GM23338 (cell line): ENCODE measurements at regions not wholly inside any gene's neighbourhood (a gene's known extent, or its start where the extent isn't known, plus 50 kb on each side); places are given as distances from the start of the nearest gene placed in this dataset.

ENCODE experiments used
- ATAC-seq: fragments of 200-7000 bp; cut with Tn5 transposase; 3 replicates; pipeline ENCODE4 v1.9.1; 2020
- DNase-seq: peaks from one replicate; pipeline ENCODE4 v3.0.0-alpha.2; 2015; ENCODE audit warnings: low spot score
- H2AFZ ChIP-seq: fragments of 200-600 bp; sonication (generic); 2 replicates; pipeline ENCODE4 v1.8.0; 2016; ENCODE audit warnings: antibody characterized with exemption, mild to moderate bottlenecking, moderate library complexity
- H3F3A ChIP-seq: fragments of 200-600 bp; sonication (generic); replicated peaks from 2 replicates; pipeline ENCODE4 v1.8.0; 2017; ENCODE audit warnings: antibody characterized with exemption, mixed run types, low read depth
- H3K27ac ChIP-seq: fragments of 200-600 bp; sonication (generic); 2 replicates; pipeline ENCODE4 v1.6.1; 2016; ENCODE audit warnings: low read depth
- H3K27me3 ChIP-seq: fragments of 200-600 bp; sonication (generic); 2 replicates; pipeline ENCODE4 v1.8.0; 2016; ENCODE audit warnings: mild to moderate bottlenecking, mixed run types, moderate library complexity; ENCODE audit not compliant: insufficient read depth
- H3K36me3 ChIP-seq: fragments of 200-600 bp; sonication (generic); 2 replicates; pipeline ENCODE4 v1.8.0; 2016; ENCODE audit warnings: mild to moderate bottlenecking; ENCODE audit not compliant: insufficient read depth
- H3K4me1 ChIP-seq: fragments of 200-600 bp; sonication (generic); 2 replicates; pipeline ENCODE4 v1.8.0; 2016; ENCODE audit warnings: mild to moderate bottlenecking, moderate library complexity; ENCODE audit not compliant: insufficient read depth
- H3K4me2 ChIP-seq: fragments of 200-600 bp; sonication (generic); 2 replicates; pipeline ENCODE4 v1.7.1; 2017; ENCODE audit warnings: mixed run types
- H3K4me3 ChIP-seq: fragments of 200-600 bp; sonication (generic); 2 replicates; pipeline ENCODE4 v1.6.1; 2016; ENCODE audit warnings: mixed run types
- H3K79me2 ChIP-seq: fragments of 200-600 bp; sonication (generic); replicated peaks from 2 replicates; pipeline ENCODE4 v1.8.0; 2017; ENCODE audit warnings: mild to moderate bottlenecking; ENCODE audit not compliant: insufficient read depth
- H3K9me2 ChIP-seq: fragments of 200-600 bp; sonication (generic); 2 replicates; pipeline ENCODE4 v1.8.0; 2017; ENCODE audit not compliant: insufficient read depth
- H4K20me1 ChIP-seq: fragments of 200-600 bp; sonication (generic); replicated peaks from 2 replicates; pipeline ENCODE4 v1.8.0; 2017; ENCODE audit warnings: mild to moderate bottlenecking; ENCODE audit not compliant: insufficient read depth
- H3K27ac Mint-ChIP-seq: 2 replicates; pipeline ENCODE4 v1.8.0; 2020; ENCODE audit warnings: inconsistent platforms, mild to moderate bottlenecking, moderate library complexity, mixed read lengths
- H3K27me3 Mint-ChIP-seq: 3 replicates; pipeline ENCODE4 v1.8.0; 2022; ENCODE audit warnings: low read depth, mild to moderate bottlenecking, moderate library complexity, mixed read lengths, inconsistent platforms; ENCODE audit not compliant: insufficient read depth, poor library complexity
- H3K36me3 Mint-ChIP-seq: 3 replicates; pipeline ENCODE4 v1.8.0; 2021; ENCODE audit warnings: low read depth, mild to moderate bottlenecking, inconsistent platforms, moderate library complexity, mixed read lengths
- H3K4me1 Mint-ChIP-seq: 3 replicates; pipeline ENCODE4 v1.8.0; 2020; ENCODE audit warnings: mild to moderate bottlenecking, inconsistent platforms, mixed read lengths
- H3K4me3 Mint-ChIP-seq: 3 replicates; pipeline ENCODE4 v1.8.0; 2021; ENCODE audit warnings: moderate library complexity, mild to moderate bottlenecking, inconsistent platforms, mixed read lengths
- H3K9me3 Mint-ChIP-seq: 3 replicates; pipeline ENCODE4 v1.8.0; 2020; ENCODE audit warnings: moderate library complexity, mild to moderate bottlenecking, inconsistent platforms, mixed read lengths
- EZH2phosphoT487 ChIP-seq: fragments of 200-600 bp; sonication (generic); IDR thresholded peaks from one replicate; pipeline ENCODE4 v1.8.1; 2018; ENCODE audit warnings: antibody characterized with exemption; ENCODE audit not compliant: unreplicated experiment
- NANOG ChIP-seq: IDR thresholded peaks from 2 replicates; pipeline ENCODE4 v1.6.1; 2016; ENCODE audit warnings: antibody characterized with exemption, borderline replicate concordance
- TF ChIP-seq, protein P1 (sequence below), 2 experiments: fragments of 200-600 bp in 1 of 2; sonication (generic) in 1 of 2; conservative IDR thresholded peaks; 2 replicates each; pipeline versions ENCODE4 v1.5.1 to v1.6.1; 2016 to 2017; ENCODE audit warnings: antibody characterized with exemption in 2 of 2, low read depth in 2 of 2, mild to moderate bottlenecking in 2 of 2, moderate library complexity in 1 of 2
- TF ChIP-seq, protein P2 (sequence below): IDR thresholded peaks from 2 replicates; pipeline ENCODE4 v1.6.1; 2016; ENCODE audit warnings: antibody characterized with exemption
- TF ChIP-seq, protein P3 (sequence below): fragments of 250-450 bp; sonication (Bioruptor Pico); IDR thresholded peaks from 2 replicates; pipeline ENCODE4 v1.5.0; 2020; ENCODE audit warnings: mild to moderate bottlenecking, moderate library complexity

DNA sequence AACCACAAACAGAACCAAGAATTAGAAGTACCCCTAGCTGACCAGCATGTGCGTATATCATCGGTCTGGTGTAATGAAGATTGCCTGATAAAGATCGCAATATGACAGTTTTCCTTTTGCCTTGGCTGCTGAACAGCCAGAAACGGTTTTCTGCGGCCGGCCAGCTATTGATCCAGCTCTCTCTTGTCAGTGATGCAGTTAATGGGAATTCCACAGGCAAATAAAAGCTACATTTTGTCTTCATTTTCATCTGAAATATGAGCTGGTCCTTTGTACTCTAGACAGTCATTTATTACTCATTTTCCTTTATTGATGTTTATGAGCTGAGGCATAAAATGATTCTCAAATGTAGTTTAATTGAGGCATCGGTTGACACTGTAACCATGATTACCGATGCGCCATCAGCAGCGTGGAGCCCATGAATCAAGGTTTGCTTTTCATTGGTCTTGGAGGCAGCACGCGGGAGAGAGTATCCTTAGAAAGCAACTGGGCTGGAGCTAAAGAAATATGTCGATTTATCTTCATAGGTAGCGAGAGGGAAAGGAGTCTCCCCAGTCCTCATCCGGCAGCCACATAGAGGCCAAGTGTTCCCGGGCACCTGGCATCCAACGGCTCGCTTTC lies 535.2 kb downstream of the GALR1 start:
- Mint-ChIP-seq H3K4me3 (no peak overlapping the region), H3K27ac (no peak overlapping the region), H3K36me3 (0 out of 3 replicates have a peak, but pooled peaks cover 5% of the 10 kb centered on the region), H3K4me1 (no peaks in the 10 kb centered on the region), H3K27me3 (peaks cover 2% of the 10 kb centered on the region), H3K9me3 (peaks cover 72% of the 10 kb centered on the region)
- ATAC-seq = no peak
- Histone ChIP-seq H3K4me2 (no peak overlapping the region), H3F3A (no peaks in the 10 kb centered on the region), H3K4me3 (no peak overlapping the region), H3K27me3 (no peaks in the 10 kb centered on the region), H3K27ac (no peak overlapping the region), H3K79me2 (no peaks in the 10 kb centered on the region), H3K36me3 (no peaks in the 10 kb centered on the region; the same call in 1 of the 2 replicates), H4K20me1 (no peaks in the 10 kb centered on the region), H3K4me1 (no peaks in the 10 kb centered on the region), H2AFZ (no peak overlapping the region), H3K9me2 (no peaks in the 10 kb centered on the region)
- TF ChIP-seq, protein P1, sequence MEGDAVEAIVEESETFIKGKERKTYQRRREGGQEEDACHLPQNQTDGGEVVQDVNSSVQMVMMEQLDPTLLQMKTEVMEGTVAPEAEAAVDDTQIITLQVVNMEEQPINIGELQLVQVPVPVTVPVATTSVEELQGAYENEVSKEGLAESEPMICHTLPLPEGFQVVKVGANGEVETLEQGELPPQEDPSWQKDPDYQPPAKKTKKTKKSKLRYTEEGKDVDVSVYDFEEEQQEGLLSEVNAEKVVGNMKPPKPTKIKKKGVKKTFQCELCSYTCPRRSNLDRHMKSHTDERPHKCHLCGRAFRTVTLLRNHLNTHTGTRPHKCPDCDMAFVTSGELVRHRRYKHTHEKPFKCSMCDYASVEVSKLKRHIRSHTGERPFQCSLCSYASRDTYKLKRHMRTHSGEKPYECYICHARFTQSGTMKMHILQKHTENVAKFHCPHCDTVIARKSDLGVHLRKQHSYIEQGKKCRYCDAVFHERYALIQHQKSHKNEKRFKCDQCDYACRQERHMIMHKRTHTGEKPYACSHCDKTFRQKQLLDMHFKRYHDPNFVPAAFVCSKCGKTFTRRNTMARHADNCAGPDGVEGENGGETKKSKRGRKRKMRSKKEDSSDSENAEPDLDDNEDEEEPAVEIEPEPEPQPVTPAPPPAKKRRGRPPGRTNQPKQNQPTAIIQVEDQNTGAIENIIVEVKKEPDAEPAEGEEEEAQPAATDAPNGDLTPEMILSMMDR (conservative IDR thresholded peaks at IDR 0.05; ENCODE audit: low read depth in 2 of 2) = no peak
- TF ChIP-seq EZH2phosphoT487 (no peak), NANOG (no peak)
- TF ChIP-seq, protein P2, sequence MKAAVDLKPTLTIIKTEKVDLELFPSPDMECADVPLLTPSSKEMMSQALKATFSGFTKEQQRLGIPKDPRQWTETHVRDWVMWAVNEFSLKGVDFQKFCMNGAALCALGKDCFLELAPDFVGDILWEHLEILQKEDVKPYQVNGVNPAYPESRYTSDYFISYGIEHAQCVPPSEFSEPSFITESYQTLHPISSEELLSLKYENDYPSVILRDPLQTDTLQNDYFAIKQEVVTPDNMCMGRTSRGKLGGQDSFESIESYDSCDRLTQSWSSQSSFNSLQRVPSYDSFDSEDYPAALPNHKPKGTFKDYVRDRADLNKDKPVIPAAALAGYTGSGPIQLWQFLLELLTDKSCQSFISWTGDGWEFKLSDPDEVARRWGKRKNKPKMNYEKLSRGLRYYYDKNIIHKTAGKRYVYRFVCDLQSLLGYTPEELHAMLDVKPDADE = no peak
- TF ChIP-seq, protein P3, sequence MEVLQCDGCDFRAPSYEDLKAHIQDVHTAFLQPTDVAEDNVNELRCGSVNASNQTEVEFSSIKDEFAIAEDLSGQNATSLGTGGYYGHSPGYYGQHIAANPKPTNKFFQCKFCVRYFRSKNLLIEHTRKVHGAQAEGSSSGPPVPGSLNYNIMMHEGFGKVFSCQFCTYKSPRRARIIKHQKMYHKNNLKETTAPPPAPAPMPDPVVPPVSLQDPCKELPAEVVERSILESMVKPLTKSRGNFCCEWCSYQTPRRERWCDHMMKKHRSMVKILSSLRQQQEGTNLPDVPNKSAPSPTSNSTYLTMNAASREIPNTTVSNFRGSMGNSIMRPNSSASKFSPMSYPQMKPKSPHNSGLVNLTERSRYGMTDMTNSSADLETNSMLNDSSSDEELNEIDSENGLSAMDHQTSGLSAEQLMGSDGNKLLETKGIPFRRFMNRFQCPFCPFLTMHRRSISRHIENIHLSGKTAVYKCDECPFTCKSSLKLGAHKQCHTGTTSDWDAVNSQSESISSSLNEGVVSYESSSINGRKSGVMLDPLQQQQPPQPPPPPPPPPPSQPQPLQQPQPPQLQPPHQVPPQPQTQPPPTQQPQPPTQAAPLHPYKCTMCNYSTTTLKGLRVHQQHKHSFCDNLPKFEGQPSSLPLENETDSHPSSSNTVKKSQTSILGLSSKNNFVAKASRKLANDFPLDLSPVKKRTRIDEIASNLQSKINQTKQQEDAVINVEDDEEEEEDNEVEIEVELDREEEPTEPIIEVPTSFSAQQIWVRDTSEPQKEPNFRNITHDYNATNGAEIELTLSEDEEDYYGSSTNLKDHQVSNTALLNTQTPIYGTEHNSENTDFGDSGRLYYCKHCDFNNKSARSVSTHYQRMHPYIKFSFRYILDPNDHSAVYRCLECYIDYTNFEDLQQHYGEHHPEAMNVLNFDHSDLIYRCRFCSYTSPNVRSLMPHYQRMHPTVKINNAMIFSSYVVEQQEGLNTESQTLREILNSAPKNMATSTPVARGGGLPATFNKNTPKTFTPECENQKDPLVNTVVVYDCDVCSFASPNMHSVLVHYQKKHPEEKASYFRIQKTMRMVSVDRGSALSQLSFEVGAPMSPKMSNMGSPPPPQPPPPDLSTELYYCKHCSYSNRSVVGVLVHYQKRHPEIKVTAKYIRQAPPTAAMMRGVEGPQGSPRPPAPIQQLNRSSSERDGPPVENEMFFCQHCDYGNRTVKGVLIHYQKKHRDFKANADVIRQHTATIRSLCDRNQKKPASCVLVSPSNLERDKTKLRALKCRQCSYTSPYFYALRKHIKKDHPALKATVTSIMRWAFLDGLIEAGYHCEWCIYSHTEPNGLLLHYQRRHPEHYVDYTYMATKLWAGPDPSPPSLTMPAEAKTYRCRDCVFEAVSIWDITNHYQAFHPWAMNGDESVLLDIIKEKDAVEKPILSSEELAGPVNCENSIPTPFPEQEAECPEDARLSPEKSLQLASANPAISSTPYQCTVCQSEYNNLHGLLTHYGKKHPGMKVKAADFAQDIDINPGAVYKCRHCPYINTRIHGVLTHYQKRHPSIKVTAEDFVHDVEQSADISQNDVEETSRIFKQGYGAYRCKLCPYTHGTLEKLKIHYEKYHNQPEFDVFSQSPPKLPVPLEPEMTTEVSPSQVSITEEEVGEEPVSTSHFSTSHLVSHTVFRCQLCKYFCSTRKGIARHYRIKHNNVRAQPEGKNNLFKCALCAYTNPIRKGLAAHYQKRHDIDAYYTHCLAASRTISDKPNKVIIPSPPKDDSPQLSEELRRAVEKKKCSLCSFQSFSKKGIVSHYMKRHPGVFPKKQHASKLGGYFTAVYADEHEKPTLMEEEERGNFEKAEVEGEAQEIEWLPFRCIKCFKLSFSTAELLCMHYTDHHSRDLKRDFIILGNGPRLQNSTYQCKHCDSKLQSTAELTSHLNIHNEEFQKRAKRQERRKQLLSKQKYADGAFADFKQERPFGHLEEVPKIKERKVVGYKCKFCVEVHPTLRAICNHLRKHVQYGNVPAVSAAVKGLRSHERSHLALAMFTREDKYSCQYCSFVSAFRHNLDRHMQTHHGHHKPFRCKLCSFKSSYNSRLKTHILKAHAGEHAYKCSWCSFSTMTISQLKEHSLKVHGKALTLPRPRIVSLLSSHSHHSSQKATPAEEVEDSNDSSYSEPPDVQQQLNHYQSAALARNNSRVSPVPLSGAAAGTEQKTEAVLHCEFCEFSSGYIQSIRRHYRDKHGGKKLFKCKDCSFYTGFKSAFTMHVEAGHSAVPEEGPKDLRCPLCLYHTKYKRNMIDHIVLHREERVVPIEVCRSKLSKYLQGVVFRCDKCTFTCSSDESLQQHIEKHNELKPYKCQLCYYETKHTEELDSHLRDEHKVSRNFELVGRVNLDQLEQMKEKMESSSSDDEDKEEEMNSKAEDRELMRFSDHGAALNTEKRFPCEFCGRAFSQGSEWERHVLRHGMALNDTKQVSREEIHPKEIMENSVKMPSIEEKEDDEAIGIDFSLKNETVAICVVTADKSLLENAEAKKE (CRISPR knock-in tag) = no peak
- DNase-seq = no peak
